DMS 273 (cell line): ENCODE measurements at regions not wholly inside any gene's neighbourhood (a gene's known extent, or its start where the extent isn't known, plus 50 kb on each side); places are given as distances from the start of the nearest gene placed in this dataset.
A peak's percentile ranks its signal among the peaks of the same experiment; 100 is the strongest.

Experiments used
- DNase-seq: peaks from one replicate; lab custom pipeline; 2025; ENCODE audit not compliant: unreplicated experiment; lab: John Stamatoyannopoulos, UW

GRCh38 chr4:38189445-38189844 lies 229.2 kb downstream of the PTTG2 start:
- no peak for DNase-seq

GRCh38 chr4:38190717-38191178 lies 230.6 kb downstream of the PTTG2 start:
- peak; percentile 35 for DNase-seq

- no peak for DNase-seq
These were observed 232.3 kb downstream of the PTTG2 start for GRCh38 chr4:38192516-38192915.

GRCh38 chr4:38193236-38193863 lies 233.2 kb downstream of the PTTG2 start:
- DNase-seq = no peak

GRCh38 chr4:38194047-38194602 lies 233.9 kb downstream of the PTTG2 start:
- DNase-seq = no peak

- DNase-seq = no peak
These were observed 235.3 kb downstream of the PTTG2 start for GRCh38 chr4:38195486-38195885.

- DNase-seq = no peak
These were observed 235.7 kb downstream of the PTTG2 start for GRCh38 chr4:38195911-38196310.

- peak; percentile 37 for DNase-seq
These were observed 242.0 kb downstream of the PTTG2 start for GRCh38 chr4:38202242-38202641.

- DNase-seq = no peak
These were observed 243.4 kb downstream of the PTTG2 start for GRCh38 chr4:38203609-38204008.

GRCh38 chr4:38204339-38205035 lies 244.3 kb downstream of the PTTG2 start:
- DNase-seq = no peak

- DNase-seq = no peak
These were observed 245.1 kb downstream of the PTTG2 start for GRCh38 chr4:38205261-38205660.

GRCh38 chr4:38207110-38207457 lies 246.9 kb downstream of the PTTG2 start:
- no peak for DNase-seq

GRCh38 chr4:38209654-38210053 lies 249.5 kb downstream of the PTTG2 start:
- no peak for DNase-seq

GRCh38 chr4:38210396-38211114 lies 250.4 kb downstream of the PTTG2 start:
- no peak for DNase-seq

GRCh38 chr4:38211885-38212284 lies 251.7 kb downstream of the PTTG2 start:
- no peak for DNase-seq

GRCh38 chr4:38213083-38213805 lies 253.0 kb downstream of the PTTG2 start:
- DNase-seq = no peak

- no peak for DNase-seq
These were observed 262.7 kb downstream of the PTTG2 start for GRCh38 chr4:38222892-38223291.

- DNase-seq = no peak
These were observed 263.1 kb downstream of the PTTG2 start for GRCh38 chr4:38223306-38223705.

GRCh38 chr4:38223782-38224236 lies 263.6 kb downstream of the PTTG2 start:
- DNase-seq = no peak

- DNase-seq = no peak
These were observed 264.7 kb downstream of the PTTG2 start for GRCh38 chr4:38224850-38225249.

GRCh38 chr4:38226170-38226569 lies 266.0 kb downstream of the PTTG2 start:
- DNase-seq = no peak
